M059J (cell line): ENCODE measurements at regions not wholly inside any gene's neighbourhood (a gene's known extent, or its start where the extent isn't known, plus 50 kb on each side); places are given as distances from the start of the nearest gene placed in this dataset.

Experiments used
- DNase-seq: peaks from one replicate; pipeline ENCODE4 v3.0.0-alpha.2; 2012; ENCODE audit warnings: low read depth

DNA sequence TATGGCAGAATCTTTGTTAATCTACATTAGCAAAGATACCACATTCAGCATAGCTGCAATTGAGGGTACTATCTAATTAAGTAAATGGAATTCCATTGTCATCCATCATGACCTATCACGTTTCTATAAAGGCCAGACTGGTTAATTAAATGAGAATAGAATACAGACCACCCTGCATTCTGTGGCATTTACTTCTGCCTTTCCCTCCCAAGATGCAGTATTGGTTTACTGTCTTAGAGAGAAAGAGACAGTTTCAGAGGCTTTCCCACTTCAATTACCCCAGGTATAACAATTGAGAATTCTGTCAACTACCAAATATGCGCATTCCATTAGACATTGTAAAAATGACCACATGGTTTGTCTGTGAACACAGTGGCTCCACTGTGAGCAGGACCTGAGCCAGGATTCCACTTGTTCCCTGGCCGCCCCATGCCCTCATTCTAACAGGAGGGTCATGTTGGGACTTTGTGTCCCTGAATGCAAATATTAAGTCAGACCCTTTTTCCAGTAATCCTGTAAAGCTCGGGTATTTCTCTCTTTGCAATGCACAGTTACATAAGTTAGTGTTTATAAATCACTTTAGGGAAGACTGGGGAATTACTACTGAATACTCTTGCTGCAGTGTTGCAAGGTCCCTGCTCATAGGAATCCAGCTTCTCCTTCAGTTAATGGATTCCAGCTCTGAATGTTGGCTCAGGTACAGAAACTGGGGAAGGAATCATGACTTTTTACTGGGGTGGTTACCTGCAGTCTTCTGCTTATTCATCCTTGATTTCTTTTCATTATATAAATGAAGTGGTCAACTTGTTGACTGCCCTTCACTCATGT lies 261.0 kb downstream of the PDGFC start:
- DNase-seq, result peak; percentile 44

DNA sequence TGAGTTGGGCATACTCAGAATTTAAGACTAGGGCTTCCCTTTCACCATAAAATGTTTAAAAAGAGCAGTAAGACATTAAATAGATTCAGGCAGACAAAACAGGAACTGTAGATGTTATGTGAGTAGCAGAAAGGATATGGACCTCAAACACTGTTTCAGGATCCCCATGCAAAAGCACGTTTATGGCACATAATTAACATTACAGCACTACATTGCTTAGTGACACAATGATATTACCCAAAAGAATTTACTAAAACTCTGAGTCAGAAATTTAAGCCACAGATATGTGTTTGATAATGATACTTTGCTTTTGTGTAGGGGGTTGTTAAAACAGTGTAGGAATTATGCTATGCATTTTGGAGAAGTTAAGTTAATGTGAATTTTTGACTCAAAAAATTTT lies 266.3 kb downstream of the PDGFC start:
- peak; percentile 47 for DNase-seq

DNA sequence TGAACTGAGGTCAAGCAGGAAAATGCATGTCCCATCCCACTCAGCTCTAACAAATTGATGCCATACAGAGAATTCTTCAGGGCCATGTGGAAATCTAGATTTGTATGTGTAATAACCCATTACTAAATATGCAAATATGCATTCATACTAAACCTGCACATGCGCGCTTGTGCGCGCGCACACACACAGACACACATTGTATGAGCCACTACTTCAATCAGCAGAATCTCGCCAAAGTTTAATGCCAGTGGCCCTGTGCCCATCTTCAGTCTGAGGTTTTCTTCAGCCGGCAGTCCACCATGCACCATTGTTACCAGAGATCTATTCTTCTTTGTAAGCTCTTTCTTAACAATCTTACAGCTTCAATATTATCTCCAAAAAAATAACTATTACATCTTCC lies 276.4 kb downstream of the PDGFC start:
- no peak for DNase-seq

DNA sequence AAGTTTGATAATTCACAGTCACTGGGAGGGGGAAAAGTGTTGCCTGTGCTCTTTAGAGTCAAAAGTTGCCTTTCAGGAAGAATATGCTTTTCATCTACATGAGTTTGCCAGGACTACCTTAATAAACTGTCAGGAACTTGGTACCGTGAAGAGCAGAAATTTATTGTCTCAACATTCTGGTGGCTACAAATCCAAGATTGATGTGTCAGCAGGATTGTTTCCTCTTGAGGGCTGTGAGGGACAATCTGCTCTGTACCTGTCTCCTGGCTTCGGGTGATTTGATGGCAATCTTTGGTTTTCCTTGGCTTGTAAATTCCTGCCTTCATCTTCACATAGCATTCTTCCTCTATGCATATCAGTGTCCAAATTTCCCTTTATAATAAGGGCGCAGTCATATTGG lies 277.2 kb downstream of the PDGFC start:
- DNase-seq, result no peak

DNA sequence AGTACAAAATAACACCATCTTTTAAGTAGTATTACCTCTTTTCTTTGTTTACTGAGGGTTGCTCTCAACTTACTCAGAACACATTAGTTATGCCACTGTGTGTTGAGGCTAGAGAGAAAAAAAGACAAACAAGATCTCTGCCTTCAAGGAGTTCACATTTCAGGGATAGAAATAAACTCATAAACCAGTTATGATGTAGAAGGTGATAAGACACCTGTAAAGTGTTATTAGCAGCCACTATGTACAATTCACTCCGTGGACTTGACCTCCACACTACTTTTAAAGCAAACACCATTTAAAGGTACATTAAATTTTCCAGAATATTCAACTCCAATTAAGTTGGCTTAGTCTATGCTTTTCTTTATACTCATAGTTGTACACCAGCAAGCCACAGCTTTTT lies 278.0 kb downstream of the PDGFC start:
- no peak for DNase-seq

DNA sequence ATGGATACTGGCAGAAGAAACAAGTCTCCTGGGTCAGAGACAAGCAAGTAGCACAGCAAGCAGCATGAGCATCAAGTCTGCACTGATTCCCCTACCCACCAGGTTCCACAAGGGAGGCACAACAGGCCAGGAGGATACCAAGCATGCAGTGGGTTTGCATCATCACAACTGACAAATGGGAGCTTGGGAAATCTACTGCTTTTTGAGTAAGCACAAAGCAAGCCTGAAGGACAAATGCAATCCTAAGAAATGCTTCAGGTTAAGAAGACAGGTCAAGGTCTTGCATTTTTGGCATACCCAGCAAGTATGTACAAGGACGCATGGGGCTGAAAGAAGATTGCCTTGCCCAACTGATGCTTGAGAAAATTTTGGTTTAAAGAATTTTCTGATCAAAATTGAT lies 279.6 kb downstream of the PDGFC start:
- DNase-seq, result no peak

DNA sequence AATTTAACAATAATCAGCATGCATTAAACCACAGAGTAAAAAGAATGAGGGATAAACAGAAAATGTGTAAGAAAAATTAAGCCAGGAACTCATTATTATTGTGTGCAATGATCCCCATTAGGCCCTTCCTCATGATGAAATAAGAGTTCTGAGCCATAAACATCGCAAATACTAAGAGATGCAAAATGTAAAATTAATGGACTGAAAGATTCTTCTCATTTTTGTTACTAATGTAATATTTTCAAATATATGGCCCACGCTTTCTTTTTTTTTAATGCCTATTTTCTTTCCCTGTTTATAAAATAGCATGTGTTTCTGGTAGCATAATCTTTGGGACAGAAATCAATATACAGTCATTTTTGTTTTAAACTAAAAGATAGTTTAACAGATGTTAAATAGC lies 281.0 kb downstream of the PDGFC start:
- DNase-seq, result no peak

DNA sequence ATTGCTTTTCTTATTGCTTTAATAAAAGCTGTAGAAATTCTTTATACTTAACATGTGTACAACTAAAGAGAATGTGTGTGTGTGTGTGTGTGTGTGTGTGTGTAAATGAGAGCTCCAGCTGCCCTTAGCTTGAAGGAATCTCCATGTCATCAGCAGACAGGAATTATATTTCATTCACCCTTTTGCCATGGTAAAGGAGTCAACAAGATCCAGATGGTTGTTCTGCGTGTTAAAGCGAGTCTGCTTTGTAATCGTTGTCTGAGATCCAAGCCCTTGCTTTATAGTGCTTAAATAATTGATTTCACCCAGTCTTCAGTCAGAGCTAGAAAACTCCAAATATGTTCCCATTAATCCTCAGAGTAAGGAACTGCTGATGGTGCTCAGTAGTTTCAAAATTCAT lies 285.5 kb downstream of the PDGFC start:
- DNase-seq, result peak; percentile 85

DNA sequence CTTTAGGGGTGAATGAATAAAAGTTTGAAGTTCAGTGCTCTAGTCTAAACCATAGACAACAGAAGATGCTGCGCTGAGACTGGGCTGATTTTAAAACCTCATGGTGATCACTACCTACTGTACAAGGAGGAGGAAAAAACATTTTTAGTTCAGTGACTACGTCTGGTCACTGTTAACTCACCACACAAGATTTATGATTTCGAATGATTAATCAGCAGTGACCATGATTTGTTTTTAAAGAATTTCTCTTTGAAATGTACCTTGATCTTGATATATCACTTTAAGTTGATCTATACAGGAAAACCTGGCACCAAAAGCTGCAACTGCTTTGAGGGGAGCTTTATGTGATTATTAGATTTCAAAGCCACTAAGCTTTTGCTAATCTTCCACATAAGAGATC lies 286.3 kb downstream of the PDGFC start:
- DNase-seq, result peak; percentile 60

DNA sequence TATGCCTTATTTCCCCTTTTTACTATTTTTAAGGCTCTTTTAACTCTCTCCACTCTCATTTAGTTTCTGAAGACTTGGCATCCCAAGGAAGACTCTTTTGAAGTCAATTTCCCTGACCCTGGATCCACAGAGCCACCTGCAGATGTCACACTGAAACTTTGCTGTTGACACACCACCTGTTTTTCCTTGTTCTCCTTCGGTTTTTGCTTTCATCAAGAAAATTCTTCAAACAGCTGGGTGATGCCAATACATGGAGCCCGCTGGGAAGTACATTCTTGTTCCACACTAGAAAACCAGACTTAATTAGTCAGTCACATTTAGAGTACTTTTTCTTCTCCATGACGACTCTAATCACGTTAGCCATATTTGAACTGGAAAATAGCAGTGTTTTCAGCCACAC lies 293.9 kb downstream of the PDGFC start:
- peak; percentile 41 for DNase-seq

DNA sequence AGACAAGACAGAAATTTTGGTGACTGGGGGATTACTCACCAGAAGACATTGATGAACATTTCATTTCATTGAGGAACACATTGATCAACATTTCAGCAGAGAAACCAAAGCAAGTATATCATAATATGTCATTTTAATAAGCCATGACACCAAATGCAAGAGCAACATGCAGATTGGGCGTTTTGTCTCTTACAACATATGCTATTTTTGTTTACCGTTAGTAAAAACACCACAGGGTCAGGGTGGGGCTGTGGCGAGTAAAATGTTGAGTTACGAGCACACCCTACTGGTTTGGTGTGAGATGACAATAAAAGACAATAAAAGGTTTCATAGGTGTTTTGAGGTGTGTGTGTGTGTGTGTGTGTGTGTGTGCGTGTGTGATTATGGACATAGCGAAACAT lies 294.5 kb downstream of the PDGFC start:
- peak; percentile 76 for DNase-seq

DNA sequence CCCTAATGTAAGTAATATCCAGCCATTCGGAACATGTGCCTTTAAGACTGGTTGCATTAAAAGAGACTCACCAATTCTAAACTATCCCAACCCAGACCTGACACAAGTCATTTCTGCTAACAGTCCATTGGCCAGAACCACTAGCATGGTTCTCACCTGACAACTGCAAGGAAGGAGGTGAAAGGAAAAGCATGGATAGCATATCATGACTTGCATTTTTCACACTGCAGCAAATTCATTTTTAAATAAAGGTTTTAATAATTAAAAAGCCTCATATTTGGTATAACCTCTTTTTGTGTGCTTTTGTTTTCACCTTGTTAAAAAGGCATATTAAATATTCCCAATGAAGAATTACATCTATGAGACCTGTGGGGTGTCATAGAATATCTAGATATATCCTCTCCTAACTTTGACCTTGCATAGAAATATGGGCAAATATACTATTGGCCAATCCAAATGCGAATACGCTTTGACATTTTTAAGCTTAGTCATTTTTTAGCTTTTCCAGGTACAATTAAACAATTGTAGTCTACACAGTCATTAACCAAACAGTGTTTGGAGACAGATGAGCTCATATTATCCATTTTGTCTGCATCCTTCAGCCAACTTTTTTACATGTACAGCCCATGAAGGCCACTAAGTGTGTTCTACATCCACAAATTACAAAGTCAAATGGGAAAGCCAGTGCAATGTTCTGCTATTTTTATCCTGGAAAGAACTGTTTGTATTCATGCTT lies 295.3 kb downstream of the PDGFC start:
- DNase-seq, result no peak

DNA sequence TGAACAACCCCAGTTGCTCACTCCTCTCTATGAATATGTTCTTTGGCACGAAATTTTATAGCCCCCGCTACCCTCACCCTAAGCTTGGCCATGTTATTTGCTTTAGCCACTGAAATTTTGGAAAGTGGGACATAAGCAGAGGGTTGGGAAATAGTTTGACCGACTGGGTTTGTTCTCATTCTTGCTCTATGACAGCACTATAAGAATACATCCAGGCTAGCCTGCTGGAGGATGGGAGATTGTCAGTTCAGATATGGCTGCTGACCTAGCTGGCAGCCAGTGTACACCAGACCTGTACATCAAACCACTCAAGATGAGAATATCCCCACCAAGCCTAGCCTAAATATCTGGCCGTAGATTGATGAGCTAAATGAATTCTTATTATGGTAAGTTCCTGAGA lies 298.1 kb downstream of the PDGFC start:
- peak; percentile 74 for DNase-seq

DNA sequence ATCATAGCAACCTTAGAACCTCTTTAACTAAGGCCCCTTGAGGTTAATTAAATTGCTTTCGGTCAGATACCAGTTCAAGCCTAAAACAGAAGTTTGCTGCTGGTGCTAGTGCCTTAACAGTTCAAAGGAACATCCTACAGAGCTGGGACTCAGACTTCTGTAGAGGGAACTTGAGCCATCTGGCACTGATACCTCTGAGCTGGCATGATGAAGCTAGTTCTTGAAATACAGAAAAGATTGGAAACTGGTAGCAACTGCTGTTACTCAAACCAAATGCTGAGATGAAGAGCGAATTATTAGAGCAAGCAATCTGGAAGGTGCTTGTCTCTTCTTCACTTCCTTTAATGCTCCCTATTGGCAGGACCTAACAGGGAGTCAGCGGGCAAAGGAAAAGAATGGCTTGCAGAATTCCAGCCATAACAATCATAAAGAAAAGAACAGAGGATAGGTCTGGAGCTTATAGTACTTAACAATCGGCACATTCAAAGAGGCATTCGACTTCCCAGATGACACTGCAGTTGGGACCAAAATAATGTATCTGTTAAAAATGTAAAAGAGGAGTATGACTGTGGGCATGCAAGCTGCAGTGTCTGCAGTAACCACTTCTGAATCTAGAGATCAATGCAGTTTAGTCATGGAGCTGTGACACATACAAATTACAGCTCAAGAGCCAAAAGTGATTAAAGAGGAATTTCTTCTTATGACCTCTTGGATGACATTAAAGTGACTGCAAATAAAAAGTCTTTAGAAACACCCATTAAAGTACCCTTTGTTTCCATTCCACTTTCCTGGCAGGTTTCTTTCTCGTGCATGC lies 298.9 kb downstream of the PDGFC start:
- DNase-seq, result peak; percentile 90

DNA sequence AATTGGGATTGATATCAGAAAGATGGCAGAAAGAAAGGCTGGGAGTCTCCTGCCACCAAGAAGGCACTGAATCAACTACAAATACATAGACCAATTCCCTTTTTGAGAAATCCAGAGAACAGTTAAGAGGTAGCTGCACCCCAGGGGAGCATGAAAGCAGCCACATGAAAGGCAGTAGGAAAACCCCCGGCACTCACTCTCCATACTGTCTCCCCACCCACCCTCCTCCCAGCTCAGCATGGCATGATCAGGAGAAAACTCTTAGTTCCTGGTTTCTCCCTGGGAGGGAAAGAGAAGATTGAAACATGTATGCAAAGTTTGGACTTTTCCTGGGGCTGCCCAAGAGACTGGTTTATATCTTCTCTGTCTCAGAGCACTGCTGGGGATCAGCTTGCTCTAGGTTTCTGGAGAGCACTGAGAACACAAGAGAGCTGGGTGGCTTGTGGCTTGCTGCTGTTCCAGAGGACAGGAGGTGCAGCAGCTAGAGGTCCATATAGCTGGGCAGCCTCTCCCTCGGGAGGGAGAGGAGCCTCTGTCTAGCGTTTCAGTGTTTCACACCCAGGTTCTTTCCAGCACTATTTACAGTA lies 305.7 kb downstream of the PDGFC start:
- DNase-seq, result no peak

DNA sequence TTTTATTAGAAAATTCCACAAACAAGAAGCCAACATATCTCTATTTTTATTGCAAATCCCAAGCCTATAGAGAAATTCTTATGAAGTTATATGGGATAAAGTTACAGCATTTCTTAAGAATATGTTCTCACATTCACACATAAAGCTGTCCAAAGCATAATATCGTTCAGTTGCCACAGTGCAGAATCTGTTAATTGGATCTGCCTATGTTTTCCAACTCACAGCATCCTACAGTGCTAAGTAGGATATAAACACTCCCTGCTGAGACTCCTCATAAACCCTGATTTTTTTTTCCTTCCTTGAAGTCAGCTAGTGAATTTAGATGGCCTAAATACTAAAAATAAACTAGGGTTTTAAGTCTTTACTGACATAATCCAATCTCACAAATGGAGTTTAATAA lies 307.9 kb downstream of the PDGFC start:
- no peak for DNase-seq

DNA sequence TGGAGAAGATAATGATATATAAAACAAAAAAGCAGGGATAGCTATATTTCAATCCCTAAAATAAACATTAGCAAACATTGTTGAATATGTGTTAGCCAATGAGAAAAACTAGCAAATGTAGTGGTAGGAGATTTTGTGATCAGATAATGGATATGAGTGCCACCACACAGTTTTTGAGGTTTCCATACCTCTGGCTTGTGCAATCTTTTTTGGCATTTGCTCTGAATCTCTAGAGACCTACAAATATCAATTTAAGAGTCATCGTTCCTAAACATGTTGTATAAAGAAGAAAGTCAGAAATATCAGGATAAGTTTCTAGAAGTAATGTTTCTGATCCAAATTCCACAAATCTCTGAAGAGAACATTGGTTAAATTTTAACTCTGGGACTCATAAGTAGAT lies 308.7 kb downstream of the PDGFC start:
- DNase-seq, result peak; percentile 52

DNA sequence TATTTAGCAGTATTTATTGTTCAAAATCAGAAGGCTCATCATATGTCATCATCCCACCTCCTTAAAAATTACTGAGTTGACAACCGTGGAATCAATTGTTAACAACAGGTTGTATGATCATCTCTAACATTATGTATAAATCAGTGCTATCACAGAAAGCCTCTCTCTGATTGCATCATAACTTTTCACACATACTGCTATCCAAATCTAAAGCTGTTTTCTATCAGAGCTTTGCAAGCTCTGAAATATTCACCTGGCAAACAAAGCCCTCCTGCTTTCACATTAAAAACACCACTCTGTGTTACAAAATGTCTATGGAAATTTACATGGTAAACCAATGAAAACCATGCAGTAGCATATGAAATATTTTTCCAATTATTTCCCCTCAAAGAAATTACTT lies 310.0 kb downstream of the PDGFC start:
- no peak for DNase-seq

DNA sequence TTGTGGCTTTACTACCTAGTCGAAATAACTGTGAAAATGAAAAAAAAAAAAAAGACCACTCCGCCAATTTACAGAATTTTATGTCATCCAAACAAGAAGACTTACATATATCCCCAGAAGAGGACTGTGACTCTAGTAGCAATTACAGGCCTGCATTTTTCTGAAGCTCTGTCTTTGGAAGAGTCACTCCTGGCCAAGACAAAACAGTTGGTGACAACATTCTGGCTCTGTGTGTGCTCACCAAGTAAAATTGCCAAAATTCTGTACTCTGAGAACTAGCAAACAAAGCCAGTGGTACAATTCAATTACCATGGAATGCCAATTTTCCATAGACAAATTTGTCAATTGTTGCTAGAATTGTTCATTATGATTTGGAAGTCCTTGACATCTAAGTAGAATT lies 311.1 kb downstream of the PDGFC start:
- no peak for DNase-seq

DNA sequence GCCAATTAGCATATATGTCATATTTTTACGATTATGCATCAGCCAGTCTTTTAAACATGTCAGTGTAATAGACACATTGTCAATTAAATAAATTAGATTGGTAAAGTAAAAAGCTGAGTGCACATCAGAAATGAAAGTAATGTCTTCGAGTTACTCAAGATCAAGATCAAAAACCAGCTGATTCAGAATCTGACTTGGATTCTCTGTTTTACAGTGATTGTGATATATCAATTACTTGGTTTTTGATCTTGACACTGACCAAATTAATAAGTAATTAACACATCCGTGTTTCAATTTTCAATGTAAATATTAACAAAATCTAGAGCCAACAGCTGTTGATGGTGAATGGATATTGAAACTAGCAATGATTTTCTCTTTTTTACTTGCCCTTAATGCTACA lies 311.6 kb downstream of the PDGFC start:
- DNase-seq, result no peak

DNA sequence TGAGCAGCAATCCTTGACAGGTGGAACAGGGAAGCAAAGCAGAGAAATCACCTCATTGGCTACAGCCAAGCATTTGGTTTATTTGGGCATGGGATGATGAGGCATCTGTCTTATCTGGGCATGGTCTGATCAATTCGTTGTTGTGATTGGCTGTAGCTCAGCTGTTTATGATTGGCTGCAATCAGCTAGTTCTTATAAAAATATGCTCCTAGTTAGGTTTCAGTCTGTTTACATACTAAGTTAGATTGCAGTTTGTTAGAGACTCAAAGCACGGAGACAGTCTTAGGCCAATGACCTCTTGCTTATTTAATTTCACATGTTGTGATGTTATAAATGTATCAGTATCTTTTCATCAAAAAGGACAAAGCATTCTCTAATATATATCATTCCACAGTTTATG lies 312.0 kb downstream of the PDGFC start:
- DNase-seq, result no peak

DNA sequence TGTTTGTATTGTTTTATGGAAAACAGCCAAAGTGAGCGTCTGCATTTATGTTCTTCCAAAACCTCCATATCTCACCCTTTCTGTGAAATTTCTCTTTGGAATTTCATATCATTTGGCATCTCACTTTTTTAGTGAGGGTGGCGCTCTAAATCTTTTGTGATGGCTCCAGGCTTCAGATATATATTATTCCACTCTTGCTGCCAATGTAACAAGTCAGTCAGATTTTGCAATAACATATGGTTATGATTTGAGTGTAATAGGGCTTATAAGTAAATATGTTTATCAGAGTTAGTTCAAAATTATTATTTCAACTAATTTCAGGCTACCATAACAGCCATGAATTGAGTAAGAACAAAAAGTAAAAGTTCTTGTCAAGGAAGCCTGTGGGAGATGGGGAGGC lies 314.7 kb downstream of the PDGFC start:
- DNase-seq, result no peak
